GM12878 (cell line): ENCODE measurements at regions not wholly inside any gene's neighbourhood (a gene's known extent, or its start where the extent isn't known, plus 50 kb on each side); places are given as distances from the start of the nearest gene placed in this dataset.

ENCODE experiments used
- ATAC-seq: fragments of 200-7000 bp; cut with Tn5 transposase; 3 replicates; pipeline ENCODE4 v1.9.1; 2020; ENCODE audit warnings: mild to moderate bottlenecking, moderate library complexity
- BruUV-seq: library from RNA; stranded (reverse); fragments of 400-500 nt; replicated peaks from 2 replicates; lab custom pipeline; 2021; lab: Mats Ljungman, UMichigan
- CTCF ChIA-PET: fragments of 300-600 bp; sonication (Branson Sonifier 250); formaldehyde crosslinking; extraction: SDS; loops from one replicate; lab custom pipeline; 2021; ENCODE audit warnings: inconsistent platforms; lab: Yijun Ruan, JAX
- POLR2A ChIA-PET: fragments of 350-600 bp; formaldehyde crosslinking; extraction: SDS; loops from one replicate; lab custom pipeline; 2021; ENCODE audit warnings: inconsistent platforms; lab: Charles Lee
- RAD21 ChIA-PET: fragments of 300-600 bp; sonication (Branson Sonifier 250); formaldehyde crosslinking; loops from one replicate; lab custom pipeline; 2023; ENCODE audit warnings: antibody characterized with exemption; ENCODE audit not compliant: unreplicated experiment; lab: Charles Lee
- SMC1A ChIA-PET: fragments of 300-600 bp; sonication (Branson Sonifier 250); formaldehyde crosslinking; loops from one replicate; lab custom pipeline; 2023; ENCODE audit not compliant: unreplicated experiment, uncharacterized antibody; lab: Charles Lee
- DNase-seq: peaks from one replicate; pipeline ENCODE4 v3.0.0-alpha.2; 2011; ENCODE audit warnings: low read depth, low spot score
- FAIRE-seq: peaks from 3 replicates; lab custom pipeline; 2011; peaks lifted over from hg19 to GRCh38; lab: Jason Lieb, UNC
- H2AFZ ChIP-seq: 2 replicates; pipeline ENCODE4 v1.6.0; 2011; ENCODE audit warnings: low read depth, low read length, control low read depth; ENCODE audit not compliant: control insufficient read depth
- H3K27ac ChIP-seq: 2 replicates; pipeline ENCODE4 v1.5.1; 2011; ENCODE audit warnings: control low read depth; ENCODE audit not compliant: control insufficient read depth, insufficient read depth
- H3K27me3 ChIP-seq, 2 experiments: replicated peaks in 1 of 2; 2 replicates each; pipeline versions ENCODE4 v1.6.0 to v1.6.1; 2011; ENCODE audit warnings: low read length in 1 of 2; ENCODE audit not compliant: control insufficient read depth in 2 of 2, insufficient read depth in 2 of 2
- H3K36me3 ChIP-seq, 2 experiments: 2 replicates each; pipeline ENCODE4 v1.5.1; 2011; ENCODE audit warnings: low read length in 1 of 2; ENCODE audit not compliant: control insufficient read depth in 2 of 2, insufficient read depth in 2 of 2
- H3K4me1 ChIP-seq: 2 replicates; pipeline ENCODE4 v1.6.1; 2011; ENCODE audit warnings: mild to moderate bottlenecking, low read length, moderate library complexity, mixed read lengths; ENCODE audit not compliant: control insufficient read depth, insufficient read depth
- H3K4me2 ChIP-seq: 2 replicates; pipeline ENCODE4 v1.6.0; 2011; ENCODE audit warnings: control low read depth; ENCODE audit not compliant: control insufficient read depth, insufficient read depth
- H3K4me3 ChIP-seq: fragments of 200-600 bp; sonication (generic); 2 replicates; pipeline ENCODE4 v1.5.1; 2016
- H3K79me2 ChIP-seq: 2 replicates; pipeline ENCODE4 v1.6.0; 2011; ENCODE audit warnings: low read length; ENCODE audit not compliant: control insufficient read depth, insufficient read depth
- H3K9ac ChIP-seq: 2 replicates; pipeline ENCODE4 v1.8.0; 2011; ENCODE audit warnings: low read length, control low read depth, mixed read lengths; ENCODE audit not compliant: control insufficient read depth, insufficient read depth
- H3K9me3 ChIP-seq: replicated peaks from 3 replicates; pipeline ENCODE4 v1.5.1; 2011; ENCODE audit warnings: mild to moderate bottlenecking, low read length; ENCODE audit not compliant: control insufficient read depth, insufficient read depth
- H4K20me1 ChIP-seq: 2 replicates; pipeline ENCODE4 v1.6.0; 2011; ENCODE audit not compliant: control insufficient read depth, insufficient read depth
- CBX3 ChIP-seq: fragments of 200-600 bp; sonication (generic); IDR thresholded peaks from 2 replicates; pipeline ENCODE4 v1.6.1; 2016; ENCODE audit warnings: low read depth, borderline replicate concordance
- CHD1 ChIP-seq: IDR thresholded peaks from 2 replicates; pipeline ENCODE4 v1.6.1; 2012; ENCODE audit warnings: low read depth, low read length, improper control_type of control experiment
- DPF2 ChIP-seq: fragments of 450-650 bp; IDR thresholded peaks from 2 replicates; pipeline ENCODE4 v1.6.1; 2017; ENCODE audit warnings: mild to moderate bottlenecking
- E4F1 ChIP-seq: fragments of 450-650 bp; IDR thresholded peaks from 2 replicates; pipeline ENCODE4 v1.6.1; 2018; ENCODE audit warnings: borderline replicate concordance, mild to moderate bottlenecking; ENCODE audit not compliant: partially characterized antibody
- HDAC6 ChIP-seq: fragments of 200-600 bp; sonication (generic); IDR thresholded peaks from one replicate; pipeline ENCODE4 v1.8.0; 2017; ENCODE audit warnings: antibody characterized with exemption; ENCODE audit not compliant: unreplicated experiment
- IKZF1 ChIP-seq: fragments of 450-650 bp; conservative IDR thresholded peaks from 2 replicates; pipeline ENCODE4 v1.6.1; 2017; ENCODE audit warnings: antibody characterized with exemption, mild to moderate bottlenecking
- MTA3 ChIP-seq: IDR thresholded peaks from 2 replicates; pipeline ENCODE4 v1.6.1; 2012; ENCODE audit warnings: low read length, inconsistent platforms, borderline replicate concordance
- SMC3 ChIP-seq: IDR thresholded peaks from 2 replicates; pipeline ENCODE4 v1.6.1; 2011; ENCODE audit warnings: low read length, improper control_type of control experiment, borderline replicate concordance
- SREBF2 ChIP-seq: IDR thresholded peaks from 2 replicates; pipeline ENCODE4 v1.6.1; 2012; ENCODE audit warnings: mild to moderate bottlenecking, low read length
- ZNF622 ChIP-seq: fragments of 450-650 bp; IDR thresholded peaks from 2 replicates; pipeline ENCODE4 v1.6.1; 2017; ENCODE audit warnings: mild to moderate bottlenecking, inconsistent platforms
- ZSCAN29 ChIP-seq: fragments of 450-650 bp; IDR thresholded peaks from 2 replicates; pipeline ENCODE4 v1.6.1; 2017; ENCODE audit warnings: mild to moderate bottlenecking, moderate library complexity
- WGBS: methylation state at CpG from one replicate; pipeline ENCODE4 v1.1.6; 2016; ENCODE audit warnings: low lambda C conversion rate; ENCODE audit not compliant: insufficient replicate concordance, insufficient coverage; ENCODE audit errors: missing lambda C conversion rate; 5-methylcytosine and 5-hydroxymethylcytosine counted together
- in situ Hi-C: fragments of 300-500 bp; cut with MboI; formaldehyde crosslinking; loops from 9 replicates; pipeline ENCODE4 v1.14.3; 2018; ENCODE audit warnings: mixed read lengths
- intact Hi-C: fragments of 100-400 bp; cut with micrococcal nuclease; formaldehyde crosslinking; loops from one replicate; pipeline ENCODE4 v1.14.2; 2022; ENCODE audit not compliant: unreplicated experiment

DNA sequence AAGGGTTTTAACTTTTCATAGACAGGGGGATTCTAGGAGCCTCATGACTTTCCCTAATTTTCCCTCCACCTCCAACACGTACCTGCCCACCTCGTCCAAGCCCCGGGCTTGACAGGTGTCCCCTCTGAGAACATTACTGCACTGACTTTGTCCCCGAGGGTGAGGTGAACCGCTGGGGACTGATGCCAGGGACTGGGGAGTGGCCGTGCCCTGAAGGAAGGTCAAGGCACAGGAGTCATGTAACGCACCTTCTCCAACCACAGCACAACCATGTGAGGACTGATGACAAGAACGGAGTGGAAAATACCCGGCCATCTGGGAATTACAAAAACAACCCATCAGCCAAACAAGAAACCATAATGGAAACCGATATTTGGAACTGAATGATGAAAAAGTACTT is 214.7 kb upstream of the C14orf180 start:
- Histone ChIP-seq H2AFZ (no peak overlapping the region), H3K4me1 (no peaks in the 10 kb centered on the region), H3K27ac (no peak overlapping the region), H3K9ac (no peak overlapping the region), H3K27me3 (no peaks in the 10 kb centered on the region; a peak in 2 of 4 replicates)
- no peak for FAIRE-seq
- ChIA-PET RAD21 (interaction anchor here (0.5 kb wide), 1 partner anchor 61 kb away, joined by 3 read pairs; no protein-coding TSS in a partner anchor), POLR2A (no interaction called here)
- TF ChIP-seq ZNF622 (no peak), SMC3 (no peak), ZSCAN29 (no peak), HDAC6 (no peak), E4F1 (no peak), IKZF1 (no peak), DPF2 (no peak), CBX3 (no peak), SREBF2 (no peak), MTA3 (no peak), CHD1 (no peak)
- TF ChIP-seq, all 136 proteins: peak for 0
- SMC1A ChIA-PET: no interaction called here
- Histone ChIP-seq H3K36me3 (no peaks in the 10 kb centered on the region), H3K4me3 (no peak overlapping the region), H4K20me1 (no peaks in the 10 kb centered on the region), H3K9me3 (no peaks in the 10 kb centered on the region), H3K79me2 (no peaks in the 10 kb centered on the region), H3K4me2 (no peak overlapping the region)
- in situ Hi-C loops (no loop called here), intact Hi-C loops (no loop called here)
- ATAC-seq (no peak), DNase-seq (no peak)
- CTCF ChIA-PET: no interaction called here
- no TSS peak for BruUV-seq
- WGBS: 30% methylated on average over 10 of the region's 10 CpGs
